ENCODE measurements at regions not wholly inside any gene's neighbourhood (a gene's known extent, or its start where the extent isn't known, plus 50 kb on each side); places are given as distances from the start of the nearest gene placed in this dataset.

DNA sequence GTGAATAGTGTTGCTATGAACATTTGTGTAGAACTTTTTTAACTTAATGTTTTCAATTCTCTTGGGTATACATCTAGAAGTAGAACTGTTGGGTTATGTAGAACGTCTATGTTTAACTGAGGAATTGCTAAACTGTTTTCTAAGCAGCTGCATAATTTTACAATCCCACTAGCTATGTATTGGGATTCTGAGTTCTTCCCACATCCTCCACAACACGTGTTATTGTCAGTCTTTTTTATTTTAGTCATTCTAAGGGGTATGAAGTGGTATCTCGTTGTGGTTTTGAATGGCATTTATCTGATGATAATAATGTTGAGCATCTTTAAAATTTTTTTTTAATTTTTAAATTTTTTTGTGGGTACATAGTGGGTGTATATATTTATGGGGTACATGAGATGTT is 55.0 kb upstream of the NPHP3 start:
- TF ChIP-seq, protein P1, sequence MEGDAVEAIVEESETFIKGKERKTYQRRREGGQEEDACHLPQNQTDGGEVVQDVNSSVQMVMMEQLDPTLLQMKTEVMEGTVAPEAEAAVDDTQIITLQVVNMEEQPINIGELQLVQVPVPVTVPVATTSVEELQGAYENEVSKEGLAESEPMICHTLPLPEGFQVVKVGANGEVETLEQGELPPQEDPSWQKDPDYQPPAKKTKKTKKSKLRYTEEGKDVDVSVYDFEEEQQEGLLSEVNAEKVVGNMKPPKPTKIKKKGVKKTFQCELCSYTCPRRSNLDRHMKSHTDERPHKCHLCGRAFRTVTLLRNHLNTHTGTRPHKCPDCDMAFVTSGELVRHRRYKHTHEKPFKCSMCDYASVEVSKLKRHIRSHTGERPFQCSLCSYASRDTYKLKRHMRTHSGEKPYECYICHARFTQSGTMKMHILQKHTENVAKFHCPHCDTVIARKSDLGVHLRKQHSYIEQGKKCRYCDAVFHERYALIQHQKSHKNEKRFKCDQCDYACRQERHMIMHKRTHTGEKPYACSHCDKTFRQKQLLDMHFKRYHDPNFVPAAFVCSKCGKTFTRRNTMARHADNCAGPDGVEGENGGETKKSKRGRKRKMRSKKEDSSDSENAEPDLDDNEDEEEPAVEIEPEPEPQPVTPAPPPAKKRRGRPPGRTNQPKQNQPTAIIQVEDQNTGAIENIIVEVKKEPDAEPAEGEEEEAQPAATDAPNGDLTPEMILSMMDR (IDR thresholded peaks at IDR 0.05): no peak
- TF ChIP-seq POLR2A (IDR thresholded peaks at IDR 0.05): no peak
- TF ChIP-seq POLR2AphosphoS5 (IDR thresholded peaks at IDR 0.05): no peak
- Histone ChIP-seq H3K4me1 (no peaks in the 10 kb centered on the region), H3K4me3 (no peak overlapping the region), H3K36me3 (no peaks in the 10 kb centered on the region), H3K9me3 (no peaks in the 10 kb centered on the region), H3K27ac (no peak overlapping the region), H3K27me3 (no peaks in the 10 kb centered on the region)
- no peak for DNase-seq (ENCODE audit: low spot score in 2 of 2)
- intact Hi-C loops (cut with DNase I; ENCODE audit: low total_unique reads): no loop called here

GRCh38 chr3:132773071-132773619 is 50.9 kb upstream of the NPHP3 start:
- Histone ChIP-seq H3K4me1 (no peaks in the 10 kb centered on the region), H3K36me3 (no peaks in the 10 kb centered on the region), H3K4me3 (no peak overlapping the region), H3K27ac (no peak overlapping the region), H3K27me3 (no peaks in the 10 kb centered on the region), H3K9me3 (no peaks in the 10 kb centered on the region)
- DNase-seq (ENCODE audit: low spot score in 2 of 2): no peak
- intact Hi-C loops (cut with DNase I; ENCODE audit: low total_unique reads): no loop called here
- no peak for TF ChIP-seq POLR2AphosphoS5 (IDR thresholded peaks at IDR 0.05)
- no peak for TF ChIP-seq POLR2A (IDR thresholded peaks at IDR 0.05)
- TF ChIP-seq, protein P1 (IDR thresholded peaks at IDR 0.05): no peak

- Histone ChIP-seq H3K4me3 (no peak overlapping the region), H3K9me3 (no peaks in the 10 kb centered on the region), H3K36me3 (no peaks in the 10 kb centered on the region), H3K27ac (peak overlapping the region in 1 of 2 donors; percentile 7), H3K4me1 (no peaks in the 10 kb centered on the region), H3K27me3 (no peaks in the 10 kb centered on the region)
- intact Hi-C loops (cut with DNase I; ENCODE audit: low total_unique reads): no loop called here
- no peak for DNase-seq (ENCODE audit: low spot score in 2 of 2)
- TF ChIP-seq POLR2AphosphoS5 (IDR thresholded peaks at IDR 0.05) (no peak), POLR2A (IDR thresholded peaks at IDR 0.05) (no peak)
- TF ChIP-seq, protein P1 (IDR thresholded peaks at IDR 0.05): no peak
Observed at GRCh38 chr3:132772252-132772651, 50.0 kb upstream of the NPHP3 start.

Measured in breast epithelium (tissue), 4 donors.